ENCODE measurements at regions not wholly inside any gene's neighbourhood (a gene's known extent, or its start where the extent isn't known, plus 50 kb on each side); places are given as distances from the start of the nearest gene placed in this dataset.

DNA sequence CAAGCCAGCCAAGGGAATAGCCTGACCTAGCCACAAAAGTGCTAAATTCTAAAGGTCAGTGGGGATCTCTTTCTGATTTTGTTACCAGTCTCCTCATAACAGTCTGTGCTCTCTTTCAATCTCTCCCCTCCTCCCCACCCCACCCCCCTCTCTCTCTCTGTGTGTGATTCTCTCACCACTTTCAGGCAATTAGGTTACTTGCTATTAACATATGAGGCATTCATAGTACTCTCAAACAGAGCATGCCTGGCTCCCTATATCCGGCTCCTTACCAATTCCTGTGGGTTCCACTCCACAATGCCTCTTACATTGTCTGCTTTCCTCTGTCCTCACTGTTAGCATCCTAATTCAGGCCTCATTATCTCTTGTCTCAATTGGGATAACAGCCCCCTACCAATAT lies 464.3 kb upstream of the DEPDC1 start:
- no peak for DNase-seq (ENCODE audit: low spot score)

DNA sequence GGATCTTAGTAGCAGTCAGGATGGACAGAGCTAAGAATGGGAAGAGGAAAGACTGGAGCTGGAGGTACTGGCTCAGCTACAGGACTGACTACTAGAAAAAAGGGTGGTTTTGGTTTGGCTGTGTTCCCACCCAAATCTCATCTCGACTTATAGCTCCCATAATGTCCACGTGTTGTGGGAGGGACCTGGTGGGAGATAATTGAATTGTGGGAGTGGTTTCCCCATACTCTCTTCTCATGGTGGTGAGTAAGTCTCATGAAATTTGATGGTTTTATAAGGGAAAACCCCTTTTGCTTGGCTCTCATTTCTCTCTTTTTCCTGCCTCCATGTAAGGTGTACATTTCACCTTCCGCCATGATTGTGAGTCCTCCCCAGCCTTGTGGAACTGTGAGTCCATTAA lies 466.5 kb upstream of the DEPDC1 start:
- no peak for DNase-seq (ENCODE audit: low spot score)

DNA sequence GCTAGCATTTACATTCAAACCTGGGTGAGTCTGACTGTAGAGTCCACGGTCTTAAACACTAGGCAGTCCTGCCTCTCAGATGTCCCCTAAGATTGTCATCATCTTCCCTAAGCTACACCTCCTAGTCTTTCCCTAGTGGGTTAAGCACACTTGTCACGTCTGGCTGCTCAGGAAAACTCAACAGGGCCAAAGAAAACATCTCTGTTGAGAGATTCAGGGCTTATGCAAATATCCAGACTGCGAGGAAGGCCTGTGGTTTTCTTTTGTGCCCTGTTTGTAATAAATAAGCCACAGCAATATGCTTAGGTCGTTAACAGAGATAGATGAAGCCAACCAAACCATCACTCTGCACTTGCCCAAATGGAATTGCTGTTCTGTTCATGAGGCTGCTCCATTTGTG lies 472.6 kb upstream of the DEPDC1 start:
- DNase-seq (ENCODE audit: low spot score): no peak

DNA sequence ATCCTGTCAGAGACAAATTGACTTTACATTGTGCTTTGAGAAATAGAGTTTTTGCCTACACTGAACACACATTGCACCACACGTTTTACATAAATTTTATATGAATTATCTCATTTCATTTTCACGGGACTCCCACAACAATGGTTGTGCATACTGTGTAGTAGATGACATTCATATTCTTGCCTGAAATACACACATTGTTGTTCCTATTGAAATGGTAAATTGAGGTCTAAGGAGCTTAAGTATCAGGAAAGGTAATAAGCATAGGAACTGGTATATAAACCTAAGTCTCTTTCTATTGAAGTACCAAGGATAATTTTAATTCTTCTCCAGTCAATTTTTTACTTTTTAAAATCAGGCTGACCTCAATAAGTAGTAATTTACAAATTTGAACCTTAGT lies 473.7 kb upstream of the DEPDC1 start:
- DNase-seq (ENCODE audit: low spot score): no peak

DNA sequence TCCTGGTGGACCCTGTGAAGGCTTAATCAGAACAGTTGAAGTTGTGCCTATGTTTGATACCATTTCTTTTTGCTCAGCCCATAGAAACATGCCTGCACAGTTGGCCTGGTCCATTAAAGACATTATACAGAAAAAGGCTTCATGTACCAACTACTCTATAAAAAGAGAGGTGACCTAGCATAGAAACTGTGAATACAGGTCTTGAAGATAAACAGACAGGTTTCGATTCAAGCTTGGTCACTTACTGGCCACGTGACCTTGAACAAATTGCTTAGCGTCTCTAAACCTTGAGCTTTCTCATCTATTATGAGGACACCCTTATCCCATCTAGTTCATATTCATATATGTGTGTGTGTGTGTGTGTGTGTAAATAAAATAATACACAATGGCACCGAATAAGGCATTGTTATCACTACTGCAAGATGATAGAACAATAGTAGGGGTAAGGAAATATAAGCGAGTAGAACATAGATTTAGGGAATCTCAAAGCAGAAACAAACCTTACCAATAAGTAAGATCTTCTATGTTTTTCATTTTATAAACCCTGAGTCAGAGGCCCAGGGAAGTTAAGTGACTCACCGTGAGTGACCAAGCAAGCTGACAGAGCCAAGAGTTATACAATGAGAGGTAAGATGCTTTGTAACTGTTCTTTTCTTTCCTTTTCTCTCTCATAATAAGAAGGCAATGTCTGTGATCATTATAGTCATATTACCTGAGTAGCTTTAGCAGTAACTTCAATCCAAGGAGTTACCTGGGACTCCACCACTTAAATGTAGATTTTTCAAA lies 476.8 kb upstream of the DEPDC1 start:
- no peak for DNase-seq (ENCODE audit: low spot score)

DNA sequence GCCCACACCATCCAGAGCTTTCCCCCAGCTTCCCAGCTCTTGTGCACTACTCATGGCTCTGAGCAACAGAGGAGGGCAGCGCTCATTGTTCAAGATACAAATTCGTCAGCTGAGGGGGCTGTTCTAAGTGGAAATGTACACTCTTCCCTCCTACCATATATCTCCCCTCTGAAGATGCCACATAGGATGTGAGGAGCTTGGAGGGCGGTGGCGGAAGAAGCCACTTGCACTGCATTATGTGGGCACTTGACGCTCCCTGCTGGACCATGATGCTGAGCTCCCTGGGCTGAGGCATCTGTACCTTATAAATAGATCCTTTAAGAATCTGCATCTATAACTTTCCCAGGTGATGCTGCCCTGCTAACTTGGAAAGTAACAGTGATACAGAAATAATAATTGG lies 477.6 kb upstream of the DEPDC1 start:
- DNase-seq (ENCODE audit: low spot score): no peak

DNA sequence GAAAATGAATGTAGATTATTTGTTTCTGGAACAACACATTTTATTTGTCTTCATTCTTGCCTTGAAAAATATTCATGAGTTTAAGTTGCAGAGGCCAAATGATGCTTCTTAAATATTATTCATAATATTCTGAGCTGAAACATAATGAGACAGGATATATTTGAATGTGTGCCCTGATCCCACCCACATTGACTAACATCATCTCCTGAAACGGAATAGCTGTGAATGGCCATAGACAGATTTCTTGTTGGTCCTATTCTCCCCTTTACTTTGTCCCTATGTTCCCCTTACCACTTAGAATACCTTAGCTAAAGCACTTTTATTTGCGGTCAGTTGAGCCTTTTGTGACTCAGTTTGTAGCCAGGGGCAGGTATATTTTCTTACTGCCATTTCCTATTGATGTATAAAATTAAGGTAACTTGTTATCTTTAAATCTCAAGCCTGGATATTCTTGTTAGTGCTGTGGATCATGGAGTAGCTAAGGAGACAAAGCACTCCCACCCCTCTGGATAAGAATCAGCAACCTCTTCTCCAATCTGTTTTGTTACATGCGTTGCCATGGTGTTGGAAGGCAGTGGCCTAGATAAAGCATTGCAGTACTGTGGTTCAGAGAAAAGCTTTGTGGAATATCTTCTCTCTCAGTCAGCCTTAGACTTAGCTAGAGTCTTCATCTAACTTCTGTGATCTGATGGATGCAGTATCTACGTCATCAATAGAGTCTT lies 478.5 kb upstream of the DEPDC1 start:
- no peak for DNase-seq (ENCODE audit: low spot score)

DNA sequence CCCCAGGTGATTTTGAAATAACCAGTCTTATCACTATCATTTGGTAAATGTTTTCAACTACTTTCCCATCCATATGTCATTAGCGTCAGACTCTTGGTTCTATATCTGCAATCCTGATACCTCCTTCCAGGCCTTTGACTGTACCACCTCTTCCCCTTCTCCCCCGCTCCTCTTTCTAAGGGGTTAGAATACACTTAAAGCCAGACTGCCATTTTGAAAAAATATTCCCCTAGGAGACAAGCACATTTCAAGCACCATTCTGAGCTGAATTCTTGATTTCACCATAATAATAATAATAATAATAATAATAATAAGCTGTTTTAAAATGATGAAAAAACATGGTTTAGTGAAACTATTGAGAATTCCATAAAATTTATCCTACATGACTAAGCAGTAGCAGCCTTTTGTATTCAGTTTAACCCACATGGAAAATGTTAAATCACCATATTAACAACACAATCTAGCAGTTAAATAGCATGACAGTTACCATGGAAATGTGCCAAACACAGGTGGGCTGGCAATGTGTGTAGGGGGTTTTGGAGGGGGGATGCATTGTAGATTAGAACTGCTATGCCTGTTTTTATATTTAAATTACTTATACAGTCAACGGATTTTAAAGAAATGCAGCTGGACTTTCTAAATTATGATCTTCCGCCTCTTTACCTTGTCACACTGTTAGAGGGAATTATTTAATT lies 480.2 kb upstream of the DEPDC1 start:
- no peak for DNase-seq (ENCODE audit: low spot score)

DNA sequence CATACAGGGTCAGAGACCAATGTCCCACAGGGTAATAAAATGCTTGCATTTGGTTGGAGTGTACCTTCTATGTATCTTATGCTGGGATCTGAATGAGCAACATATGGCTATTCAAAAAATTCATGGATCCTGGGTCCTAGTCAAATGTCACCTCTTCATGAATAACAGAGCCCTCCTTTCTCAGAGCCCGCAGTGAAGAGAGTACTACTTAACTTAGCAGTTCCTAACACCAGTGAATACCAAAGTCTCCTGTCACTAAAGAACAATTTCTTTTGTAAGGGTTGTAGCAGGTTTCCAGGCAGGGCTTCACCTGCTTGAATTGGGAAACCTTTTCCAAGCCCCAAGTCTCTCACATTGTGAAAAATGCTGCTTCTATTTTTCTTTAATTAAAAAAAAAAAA lies 483.0 kb upstream of the DEPDC1 start:
- DNase-seq (ENCODE audit: low spot score): no peak

DNA sequence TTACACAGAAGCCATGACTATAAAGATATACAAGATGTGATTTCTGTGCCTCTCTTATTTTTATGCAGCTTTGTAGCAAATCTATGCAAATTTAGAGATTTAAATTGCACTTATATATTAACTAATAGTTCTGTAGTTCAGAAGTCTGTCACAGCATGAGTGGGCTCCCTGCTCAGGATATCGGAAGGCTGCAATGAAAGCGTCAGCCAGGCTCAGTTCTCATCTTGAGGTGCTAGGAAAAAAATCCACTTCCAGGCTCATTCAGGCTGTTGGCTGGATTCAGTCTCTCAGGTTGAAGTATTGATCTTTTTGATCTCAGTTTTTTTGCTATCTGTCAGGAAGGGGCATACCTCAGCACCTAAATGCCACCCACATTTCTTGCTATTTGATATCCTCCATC lies 487.4 kb upstream of the DEPDC1 start:
- no peak for DNase-seq (ENCODE audit: low spot score)

DNA sequence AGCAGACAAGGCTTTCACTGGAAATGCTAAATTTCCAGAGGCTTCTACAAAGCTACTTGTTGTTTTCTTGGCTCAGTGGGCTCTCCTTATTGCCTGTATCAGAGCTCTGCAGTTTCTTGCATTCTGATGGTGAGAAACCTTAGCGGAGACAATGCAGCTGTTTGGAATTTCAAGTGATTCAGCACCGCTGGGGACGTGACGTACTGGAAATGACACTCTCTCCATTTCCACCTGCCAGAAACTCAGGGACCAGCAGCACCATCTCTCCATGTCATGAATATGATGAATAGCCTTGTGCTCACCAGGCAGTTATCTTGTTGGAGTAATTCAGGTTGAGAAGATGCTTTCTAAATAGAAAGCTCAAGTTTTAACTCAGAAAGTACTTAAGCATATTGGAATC lies 497.2 kb upstream of the DEPDC1 start:
- DNase-seq (ENCODE audit: low spot score): no peak

DNA sequence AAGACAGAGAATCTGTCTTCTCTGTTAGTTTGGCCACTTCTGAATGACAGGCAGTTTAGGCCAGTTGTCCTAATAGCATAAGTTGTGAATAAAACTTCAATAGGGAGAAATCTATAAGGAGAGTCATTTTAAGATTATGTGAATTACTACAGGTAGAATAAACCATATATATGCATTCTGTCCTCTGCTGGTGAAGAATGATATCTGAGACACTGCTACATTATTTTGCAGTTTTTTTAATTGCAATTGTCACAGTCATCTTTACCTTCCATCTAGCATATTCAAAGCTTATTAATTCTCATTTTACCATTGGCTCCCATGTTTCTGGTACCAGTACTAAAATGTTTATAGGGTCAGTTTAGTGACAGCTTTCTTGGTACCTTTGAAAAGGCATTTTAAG lies 519.6 kb upstream of the DEPDC1 start:
- no peak for DNase-seq (ENCODE audit: low spot score)

DNA sequence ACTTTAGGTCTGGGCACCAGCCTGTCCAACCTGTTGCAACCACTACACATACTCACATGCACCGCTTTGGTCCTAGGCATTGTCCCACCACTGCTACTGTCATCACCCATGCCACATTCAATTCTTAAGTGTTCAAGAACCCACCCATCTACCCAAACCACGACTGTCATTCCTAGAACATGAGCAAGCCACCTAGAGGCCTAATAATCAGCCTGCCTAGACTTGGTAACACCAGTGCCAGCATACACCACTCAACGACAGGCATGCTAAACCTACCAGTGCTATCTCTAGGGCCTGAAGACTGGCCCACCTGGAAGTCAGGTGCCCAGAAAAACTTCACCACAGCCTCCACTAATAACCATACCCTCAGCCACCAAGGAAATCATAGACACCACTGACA lies 532.8 kb upstream of the DEPDC1 start:
- DNase-seq (ENCODE audit: low spot score): no peak

DNA sequence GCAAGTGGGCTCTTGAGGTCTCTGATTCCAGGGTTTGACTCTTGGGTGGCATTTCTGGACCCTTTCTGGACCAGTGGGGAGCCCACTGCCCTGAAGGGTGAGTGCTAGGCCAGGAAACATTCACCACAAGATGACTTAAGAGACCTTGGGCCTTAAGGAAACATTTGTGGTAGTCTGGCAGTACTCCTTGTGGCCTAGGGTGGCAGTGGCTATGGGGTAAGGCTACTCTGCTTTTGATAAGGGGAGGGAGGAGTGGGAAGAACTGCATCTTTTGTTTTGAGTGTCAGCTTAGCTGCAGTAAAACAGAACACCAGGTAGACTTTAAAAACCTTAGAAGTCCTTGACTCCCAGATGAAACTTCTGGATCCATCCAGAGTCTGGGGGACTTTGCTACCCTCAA lies 529.3 kb upstream of the LRRC7 start:
- DNase-seq (ENCODE audit: low spot score): no peak

DNA sequence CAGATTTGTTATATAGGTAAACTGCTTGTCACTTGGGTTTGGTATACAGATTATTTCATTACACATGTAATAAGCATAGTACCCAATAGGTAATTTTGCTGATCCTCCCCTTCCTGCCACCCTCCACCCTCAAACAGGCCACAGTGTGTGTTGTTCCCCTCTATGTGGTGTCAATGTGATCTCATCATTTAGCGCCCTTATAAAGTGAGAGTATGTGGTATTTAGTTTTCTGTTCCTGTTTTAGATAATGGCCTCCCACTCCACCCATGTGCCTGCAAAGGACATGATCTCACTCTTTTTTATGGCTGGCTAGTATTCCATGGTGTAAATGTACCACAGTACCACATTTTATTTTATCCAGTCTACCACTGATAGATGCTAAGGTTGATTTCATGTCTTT lies 522.1 kb upstream of the LRRC7 start:
- no peak for DNase-seq (ENCODE audit: low spot score)

DNA sequence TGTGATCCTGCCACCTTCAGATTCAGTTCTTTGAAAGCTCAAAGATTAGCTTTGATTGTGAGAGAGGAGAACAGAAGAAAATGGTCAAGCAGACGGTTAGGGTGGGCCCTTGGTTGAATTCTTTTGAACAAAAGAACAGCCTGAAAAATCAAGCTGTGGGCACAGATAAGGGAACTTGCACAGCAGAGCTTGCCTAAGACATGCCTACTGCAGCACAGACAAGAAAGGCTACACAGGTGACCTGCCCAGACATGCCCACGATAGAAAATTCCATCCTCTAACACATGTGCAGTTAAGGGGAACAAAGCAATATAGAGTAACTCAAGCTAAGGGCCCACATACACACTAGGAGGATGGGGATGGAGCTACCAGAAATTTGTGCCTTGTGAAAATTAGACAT lies 512.5 kb upstream of the LRRC7 start:
- no peak for DNase-seq (ENCODE audit: low spot score)

DNA sequence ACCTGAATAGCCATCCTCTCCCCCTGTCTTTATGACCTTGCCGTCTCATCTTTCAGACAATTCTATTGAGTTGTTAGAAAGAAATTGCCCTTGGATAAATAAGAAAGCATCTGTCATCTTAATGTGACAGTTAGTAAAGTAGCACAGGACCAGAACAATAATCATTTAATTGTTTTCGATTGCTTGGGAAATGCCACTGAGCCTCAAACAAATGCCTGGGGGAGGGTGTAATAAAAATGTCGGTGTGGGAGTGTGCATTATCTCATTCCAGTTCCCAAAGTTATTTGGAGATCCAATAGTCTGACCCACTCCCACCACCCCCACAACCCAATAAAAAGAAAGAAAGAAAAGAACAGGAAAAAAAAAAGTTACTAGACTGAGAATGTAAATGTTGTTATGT lies 509.3 kb upstream of the LRRC7 start:
- DNase-seq (ENCODE audit: low spot score): no peak

DNA sequence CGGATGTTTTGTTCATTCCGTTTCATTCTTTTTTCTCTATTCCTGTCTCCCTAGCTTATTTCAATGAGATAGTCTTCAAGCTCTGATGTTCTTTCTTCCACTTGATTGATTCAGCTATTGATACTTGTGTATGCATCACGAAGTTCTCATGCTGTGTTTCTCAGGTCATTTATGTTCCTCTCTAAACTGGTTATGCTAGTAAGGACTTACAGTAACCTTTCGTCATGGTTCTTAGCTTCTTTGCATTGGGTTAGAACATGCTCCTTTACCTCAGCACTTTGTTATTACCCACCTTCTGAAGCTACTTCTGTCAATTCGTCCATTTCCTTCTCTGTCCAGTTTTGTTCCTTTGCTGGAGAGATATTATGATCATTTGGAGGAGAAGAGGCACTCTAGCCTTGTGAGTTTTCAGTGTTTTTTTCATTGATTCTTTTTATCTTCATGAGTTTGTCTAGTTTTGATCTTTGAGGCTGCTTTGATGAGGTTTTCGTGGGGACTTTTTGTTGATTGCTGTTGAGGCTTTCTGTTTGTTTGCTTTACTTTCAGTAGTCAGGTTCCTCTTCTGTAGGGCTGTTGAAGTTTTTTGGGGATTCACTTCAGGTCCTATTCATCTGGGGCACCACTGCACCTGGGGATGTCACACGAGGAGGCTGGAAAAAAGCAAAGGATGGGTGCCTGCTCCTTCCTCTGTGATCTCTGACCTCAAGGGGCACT lies 496.9 kb upstream of the LRRC7 start:
- no peak for DNase-seq (ENCODE audit: low spot score)

DNA sequence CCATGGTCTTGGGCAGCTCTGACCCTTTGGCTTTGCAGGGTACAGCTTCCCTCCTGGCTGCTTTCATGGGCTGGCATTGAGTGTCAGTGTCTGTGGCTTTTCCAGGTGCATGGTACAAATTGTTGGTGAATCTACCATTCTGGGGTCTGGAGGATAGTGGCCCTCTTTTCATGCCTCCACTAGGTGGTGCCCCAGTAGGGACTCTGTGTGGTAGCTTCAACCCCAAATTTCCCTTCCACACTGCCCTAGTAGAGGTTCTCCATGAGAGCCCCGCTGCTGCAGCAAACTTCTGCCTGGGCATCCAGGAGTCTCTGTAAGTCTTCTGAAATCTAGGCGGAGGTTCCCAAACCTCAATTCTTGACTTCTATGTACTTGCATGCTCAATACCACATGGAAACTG lies 494.5 kb upstream of the LRRC7 start:
- DNase-seq (ENCODE audit: low spot score): no peak

DNA sequence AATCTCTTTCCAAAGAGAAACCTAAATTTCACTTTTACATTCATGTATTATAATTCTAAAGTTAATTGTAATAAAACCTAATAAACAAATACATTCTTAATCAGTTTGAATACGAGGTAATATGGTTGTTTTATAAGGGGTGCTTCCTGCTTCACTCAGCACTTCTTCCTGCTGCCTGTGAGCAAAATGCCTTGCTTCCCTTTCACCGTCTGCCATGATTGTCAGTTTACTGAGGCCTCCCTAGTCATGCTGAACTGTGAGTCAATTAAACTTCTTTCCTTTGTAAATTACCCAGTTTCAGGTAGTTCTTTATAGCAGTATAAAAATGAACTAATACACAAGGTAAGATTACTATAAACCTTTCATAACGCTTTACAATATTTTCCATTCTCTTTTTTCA lies 491.1 kb upstream of the LRRC7 start:
- no peak for DNase-seq (ENCODE audit: low spot score)

DNA sequence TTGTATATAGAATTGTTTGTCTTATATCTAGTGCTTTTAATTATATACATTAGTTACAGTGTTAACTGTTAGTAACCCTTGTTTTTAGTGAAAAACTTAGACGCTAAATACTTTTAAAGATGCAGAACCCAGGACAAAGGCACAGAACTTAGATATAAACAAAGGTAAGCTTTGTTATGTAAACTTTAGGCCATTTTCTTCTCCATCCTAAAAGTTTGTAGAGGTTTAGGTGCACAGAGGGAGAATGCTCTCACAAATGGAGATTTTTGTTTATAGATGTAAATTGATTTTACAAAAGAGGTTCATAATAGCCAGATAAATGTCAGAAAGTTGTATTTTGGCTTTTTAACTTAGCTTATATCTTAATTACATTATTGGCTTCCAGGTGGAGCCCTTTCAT lies 490.5 kb upstream of the LRRC7 start:
- no peak for DNase-seq (ENCODE audit: low spot score)

DNA sequence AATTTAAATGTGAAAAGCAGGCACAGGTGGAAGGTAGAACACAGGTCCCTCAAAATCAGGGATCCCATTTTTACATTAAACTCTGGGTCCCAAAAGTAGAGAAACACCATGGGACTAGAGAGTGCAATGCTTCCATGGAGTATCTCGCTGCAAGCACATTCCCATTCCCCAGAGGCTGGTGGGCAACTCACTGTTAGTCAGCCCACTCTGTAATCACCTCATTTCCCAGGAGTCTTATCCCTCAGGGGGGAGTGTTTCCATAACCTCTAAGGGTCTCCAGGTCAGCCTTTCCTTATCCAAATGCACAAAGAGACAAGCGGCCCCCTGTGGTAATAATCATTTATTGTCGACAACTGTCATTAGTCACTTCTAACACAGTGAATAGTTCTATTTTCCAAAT lies 490.1 kb upstream of the LRRC7 start:
- no peak for DNase-seq (ENCODE audit: low spot score)

DNA sequence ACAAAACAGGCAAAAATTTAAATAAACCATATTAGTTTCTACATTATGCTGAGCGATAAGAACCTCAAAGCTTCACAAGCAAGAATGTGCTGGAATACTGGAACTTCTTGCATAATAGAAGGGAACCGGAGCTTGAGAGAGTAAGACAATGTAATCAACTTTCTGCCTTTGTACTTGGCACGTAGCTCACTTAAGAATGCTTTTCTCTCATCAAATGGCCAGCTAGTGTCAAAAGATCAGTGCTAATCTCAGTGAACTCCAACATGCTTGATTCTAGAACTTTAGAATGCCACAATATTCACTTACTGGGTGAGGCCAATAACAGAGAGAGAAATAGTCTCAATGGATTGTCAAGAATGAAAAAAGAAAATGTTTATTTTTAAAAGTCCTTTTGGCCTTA lies 486.1 kb upstream of the LRRC7 start:
- DNase-seq (ENCODE audit: low spot score): no peak
